Esophagus squamous epithelium (tissue), 5 donors: ENCODE measurements at regions not wholly inside any gene's neighbourhood (a gene's known extent, or its start where the extent isn't known, plus 50 kb on each side); places are given as distances from the start of the nearest gene placed in this dataset.

Experiments
- DNase-seq: peaks from one replicate; lab custom pipeline; 2025; lab: John Stamatoyannopoulos, UW
- H3K27ac ChIP-seq, 4 donors: fragments of 200-600 bp; sonication (generic); one replicate each; pipeline ENCODE4 v1.5.1; 2016 to 2019; ENCODE audit warnings: mild to moderate bottlenecking in 1 of 4
- H3K27me3 ChIP-seq, 4 donors: fragments of 200-600 bp; sonication (generic); 1 replicate in 3 of 4; 2 replicates in 1 of 4; pipeline versions ENCODE4 v1.5.1 to v1.6.0; 2017 to 2021; ENCODE audit warnings: antibody characterized with exemption in 1 of 4
- H3K36me3 ChIP-seq, 3 donors: fragments of 200-600 bp; sonication (generic); one replicate each; pipeline ENCODE4 v1.5.1; 2016 to 2019
- H3K4me1 ChIP-seq, 3 donors: fragments of 200-600 bp; sonication (generic); one replicate each; pipeline ENCODE4 v1.5.1; 2017 to 2019
- H3K4me3 ChIP-seq, 4 donors: fragments of 200-600 bp; sonication (generic); 1 replicate in 3 of 4; 2 replicates in 1 of 4; pipeline ENCODE4 v1.5.1; 2016 to 2019; ENCODE audit warnings: mild to moderate bottlenecking in 2 of 4, moderate library complexity in 1 of 4
- H3K9me3 ChIP-seq, 3 donors: fragments of 200-600 bp; sonication (generic); one replicate each; pipeline ENCODE4 v1.5.1; 2016 to 2019
- CTCF ChIP-seq, 6 experiments: fragments of 450-650 bp in 4 of 6; fragments of 200-600 bp in 2 of 6; sonication (generic) in 2 of 6; IDR thresholded peaks; one replicate each; pipeline ENCODE4 v1.5.1; 2016 to 2019; ENCODE audit warnings: antibody characterized with exemption in 6 of 6, mild to moderate bottlenecking in 4 of 6, moderate library complexity in 4 of 6
- POLR2A ChIP-seq, 4 donors: fragments of 450-650 bp; IDR thresholded peaks; one replicate each; pipeline ENCODE4 v1.6.1; 2017; ENCODE audit warnings: antibody characterized with exemption in 4 of 4, mild to moderate bottlenecking in 4 of 4, moderate library complexity in 3 of 4
- WGBS, 2 donors: methylation state at CpG; one replicate each; pipeline ENCODE4 v1.1.5; 2018; 5-methylcytosine and 5-hydroxymethylcytosine counted together
- intact Hi-C: fragments of 100-400 bp; cut with DNase I; formaldehyde crosslinking; loops from one replicate; pipeline ENCODE4 v1.15.0; 2022
- donor health status: DM: yes; HTN: yes; CAD: no.

DNA sequence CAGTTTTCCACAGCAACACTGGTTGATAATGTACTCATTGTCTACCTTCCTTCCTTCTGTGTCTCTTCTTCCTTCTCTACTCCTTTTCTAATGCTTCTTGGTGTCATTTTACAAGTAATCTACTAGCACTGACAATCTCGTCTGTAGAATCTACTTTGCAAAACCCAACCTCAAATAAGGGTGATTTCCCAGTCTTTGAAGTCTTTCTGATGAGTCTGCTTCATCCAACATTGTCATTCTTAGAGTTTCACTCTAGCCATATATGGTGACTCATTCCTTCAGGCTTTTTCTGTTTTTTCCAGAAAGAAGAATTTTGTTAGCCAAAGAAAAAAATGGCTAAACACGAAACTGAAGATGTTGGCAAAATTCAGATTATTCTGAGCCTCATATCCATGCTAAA lies 288.7 kb downstream of the MBD2 start:
- no peaks in the 10 kb centered on the region for H3K27me3 ChIP-seq
- intact Hi-C loops: no loop called here
- DNase-seq: no peak
- no peaks in the 10 kb centered on the region for H3K36me3 ChIP-seq
- 33 to 40% methylated on average over 2 of the region's 2 CpGs for WGBS, 2 donors
- H3K9me3 ChIP-seq: no peaks in the 10 kb centered on the region
- H3K4me3 ChIP-seq: no peak overlapping the region
- no peak overlapping the region for H3K27ac ChIP-seq
- no peaks in the 10 kb centered on the region for H3K4me1 ChIP-seq
- TF ChIP-seq POLR2A (IDR thresholded peaks at IDR 0.05) (no peak), CTCF (IDR thresholded peaks at IDR 0.05) (no peak)

- Histone ChIP-seq H3K4me3 (no peak overlapping the region), H3K9me3 (no peaks in the 10 kb centered on the region), H3K4me1 (no peaks in the 10 kb centered on the region), H3K27ac (no peak overlapping the region), H3K27me3 (no peaks in the 10 kb centered on the region), H3K36me3 (no peaks in the 10 kb centered on the region)
- TF ChIP-seq POLR2A (IDR thresholded peaks at IDR 0.05) (no peak), CTCF (IDR thresholded peaks at IDR 0.05) (no peak)
- no peak for DNase-seq
- 58 to 62% methylated on average over 2 of the region's 2 CpGs for WGBS, 2 donors
- intact Hi-C loops: no loop called here
These were observed 289.1 kb downstream of the MBD2 start for GRCh38 chr18:53935399-53935798.

- Histone ChIP-seq H3K4me3 (no peak overlapping the region), H3K27ac (no peak overlapping the region), H3K9me3 (no peaks in the 10 kb centered on the region), H3K4me1 (no peaks in the 10 kb centered on the region), H3K36me3 (no peaks in the 10 kb centered on the region), H3K27me3 (no peaks in the 10 kb centered on the region)
- 91 to 96% methylated on average over 25 of the region's 25 CpGs for WGBS, 2 donors
- TF ChIP-seq CTCF (IDR thresholded peaks at IDR 0.05): no peak
- TF ChIP-seq POLR2A (IDR thresholded peaks at IDR 0.05): no peak
- intact Hi-C loops: no loop called here
- no peak for DNase-seq
These were observed 304.0 kb downstream of the MBD2 start for GRCh38 chr18:53920312-53921075.

GRCh38 chr18:53918091-53918490 lies 306.4 kb downstream of the MBD2 start:
- TF ChIP-seq POLR2A (IDR thresholded peaks at IDR 0.05) (no peak), CTCF (IDR thresholded peaks at IDR 0.05) (no peak)
- no peak for DNase-seq
- H3K36me3 ChIP-seq: no peaks in the 10 kb centered on the region
- 57 to 79% methylated on average over 2 of the region's 2 CpGs for WGBS, 2 donors
- no peak overlapping the region for H3K4me3 ChIP-seq
- intact Hi-C loops: no loop called here
- H3K27ac ChIP-seq: no peak overlapping the region
- H3K27me3 ChIP-seq: no peaks in the 10 kb centered on the region
- no peaks in the 10 kb centered on the region for H3K4me1 ChIP-seq
- H3K9me3 ChIP-seq: no peaks in the 10 kb centered on the region

GRCh38 chr18:53911200-53911599 lies 313.3 kb downstream of the MBD2 start:
- H3K4me1 ChIP-seq: no peaks in the 10 kb centered on the region
- no peak overlapping the region for H3K27ac ChIP-seq
- no peak for TF ChIP-seq POLR2A (IDR thresholded peaks at IDR 0.05)
- no peak for TF ChIP-seq CTCF (IDR thresholded peaks at IDR 0.05)
- H3K4me3 ChIP-seq: no peak overlapping the region
- no peaks in the 10 kb centered on the region for H3K27me3 ChIP-seq
- 47 to 52% methylated on average over 2 of the region's 2 CpGs for WGBS, 2 donors
- no peaks in the 10 kb centered on the region for H3K36me3 ChIP-seq
- no peak for DNase-seq
- intact Hi-C loops: no loop called here
- H3K9me3 ChIP-seq: no peaks in the 10 kb centered on the region
